H9 (cell line): ENCODE measurements at regions not wholly inside any gene's neighbourhood (a gene's known extent, or its start where the extent isn't known, plus 50 kb on each side); places are given as distances from the start of the nearest gene placed in this dataset.

Source experiments
- DNase-seq: peaks from one replicate; pipeline ENCODE4 v3.0.0-alpha.2; 2017
- H2AFZ ChIP-seq: one replicate; pipeline ENCODE4 v1.6.1; 2013; ENCODE audit warnings: mild to moderate bottlenecking, low read length, control low read depth, moderate library complexity
- H2AK5ac ChIP-seq: 2 replicates; pipeline ENCODE4 v1.6.1; 2013; ENCODE audit warnings: low read length, control low read depth, mixed read lengths; ENCODE audit not compliant: insufficient read length
- H2BK120ac ChIP-seq: one replicate; pipeline ENCODE4 v1.6.1; 2013; ENCODE audit warnings: low read depth, mild to moderate bottlenecking, low read length, control low read depth, inconsistent platforms; ENCODE audit not compliant: poor library complexity, severe bottlenecking
- H2BK12ac ChIP-seq: 2 replicates; pipeline ENCODE4 v1.6.1; 2013; ENCODE audit warnings: low read length, control low read depth, mixed read lengths, low read depth; ENCODE audit not compliant: insufficient read length
- H2BK15ac ChIP-seq: 2 replicates; pipeline ENCODE4 v1.6.1; 2013; ENCODE audit warnings: low read depth, low read length, control low read depth
- H2BK20ac ChIP-seq: one replicate; pipeline ENCODE4 v1.6.1; 2013; ENCODE audit warnings: low read depth, mild to moderate bottlenecking, low read length, control low read depth, inconsistent platforms; ENCODE audit not compliant: poor library complexity, severe bottlenecking
- H2BK5ac ChIP-seq: 2 replicates; pipeline ENCODE4 v1.6.1; 2013; ENCODE audit warnings: low read length, control low read depth, mixed read lengths; ENCODE audit not compliant: insufficient read length
- H3K14ac ChIP-seq: 2 replicates; pipeline ENCODE4 v1.6.1; 2013; ENCODE audit warnings: low read length, control low read depth; ENCODE audit not compliant: insufficient read depth
- H3K18ac ChIP-seq: 2 replicates; pipeline ENCODE4 v1.6.1; 2013; ENCODE audit warnings: low read depth, mild to moderate bottlenecking, mixed read lengths, low read length, control low read depth; ENCODE audit not compliant: insufficient read length
- H3K23ac ChIP-seq: 2 replicates; pipeline ENCODE4 v1.6.1; 2013; ENCODE audit warnings: low read length, control low read depth, mixed read lengths, low read depth; ENCODE audit not compliant: insufficient read length
- H3K23me2 ChIP-seq: 2 replicates; pipeline ENCODE4 v1.6.1; 2013; ENCODE audit warnings: low read depth, mild to moderate bottlenecking, mixed read lengths, low read length, control low read depth; ENCODE audit not compliant: insufficient read length, poor library complexity, severe bottlenecking
- H3K27ac ChIP-seq: 2 replicates; pipeline ENCODE4 v1.5.1; 2013; ENCODE audit warnings: low read length, control low read depth, mixed read lengths, low read depth; ENCODE audit not compliant: insufficient read length
- H3K27me3 ChIP-seq: 2 replicates; pipeline ENCODE4 v1.6.1; 2013; ENCODE audit warnings: low read length, control low read depth, inconsistent platforms; ENCODE audit not compliant: insufficient read depth
- H3K4ac ChIP-seq: 2 replicates; pipeline ENCODE4 v1.6.1; 2013; ENCODE audit warnings: low read depth, mild to moderate bottlenecking, control low read depth, inconsistent platforms, low read length, moderate library complexity
- H3K4me1 ChIP-seq: 2 replicates; pipeline ENCODE4 v1.6.1; 2013; ENCODE audit warnings: low read length, control low read depth, inconsistent platforms; ENCODE audit not compliant: insufficient read depth
- H3K4me2 ChIP-seq: 2 replicates; pipeline ENCODE4 v1.6.1; 2013; ENCODE audit warnings: low read length, control low read depth, mixed read lengths; ENCODE audit not compliant: insufficient read length, insufficient read depth
- H3K56ac ChIP-seq: 2 replicates; pipeline ENCODE4 v1.6.1; 2013; ENCODE audit warnings: low read depth, mild to moderate bottlenecking, mixed read lengths, low read length, control low read depth; ENCODE audit not compliant: insufficient read length
- H3K79me1 ChIP-seq: 2 replicates; pipeline ENCODE4 v1.6.1; 2013; ENCODE audit warnings: low read depth, mild to moderate bottlenecking, moderate library complexity, low read length, control low read depth, inconsistent platforms; ENCODE audit not compliant: insufficient read depth, poor library complexity, severe bottlenecking
- H3K79me2 ChIP-seq: 2 replicates; pipeline ENCODE4 v1.6.1; 2013; ENCODE audit warnings: low read length, control low read depth, inconsistent platforms; ENCODE audit not compliant: insufficient read depth
- H3K9ac ChIP-seq: 2 replicates; pipeline ENCODE4 v1.6.1; 2013; ENCODE audit warnings: low read length, control low read depth, mixed read lengths; ENCODE audit not compliant: insufficient read length; ENCODE audit errors: extremely low read depth
- H3K9me3 ChIP-seq: one replicate; pipeline ENCODE4 v1.6.1; 2013; ENCODE audit warnings: low read depth, low read length, inconsistent platforms; ENCODE audit not compliant: control insufficient read depth
- H3T11ph ChIP-seq: one replicate; pipeline ENCODE4 v1.6.1; 2013; ENCODE audit warnings: mild to moderate bottlenecking, low read length, control low read depth, inconsistent platforms
- H4K20me1 ChIP-seq: one replicate; pipeline ENCODE4 v1.6.1; 2013; ENCODE audit not compliant: control insufficient read depth, insufficient read length, insufficient read depth
- H4K5ac ChIP-seq: 2 replicates; pipeline ENCODE4 v1.6.1; 2013; ENCODE audit warnings: low read depth, mild to moderate bottlenecking, mixed read lengths, low read length, control low read depth; ENCODE audit not compliant: insufficient read length
- H4K8ac ChIP-seq: replicated peaks from 2 replicates; pipeline ENCODE4 v1.6.1; 2013; ENCODE audit warnings: low read length, control low read depth, mixed read lengths, low read depth; ENCODE audit not compliant: insufficient read length
- H4K91ac ChIP-seq: 2 replicates; pipeline ENCODE4 v1.6.1; 2013; ENCODE audit warnings: low read depth, mild to moderate bottlenecking, moderate library complexity, mixed read lengths, low read length, control low read depth; ENCODE audit not compliant: insufficient read length
- H3K27ac Mint-ChIP-seq, 3 experiments: 2 replicates in 2 of 3; 3 replicates in 1 of 3; pipeline ENCODE4 v1.8.0; 2020 to 2021; ENCODE audit warnings: mixed read lengths in 3 of 3, mild to moderate bottlenecking in 1 of 3, moderate library complexity in 1 of 3
- H3K27me3 Mint-ChIP-seq: 2 replicates; pipeline ENCODE4 v1.8.0; 2021; ENCODE audit warnings: low read depth, mild to moderate bottlenecking, moderate library complexity, mixed read lengths
- H3K36me3 Mint-ChIP-seq, 3 experiments: 2 replicates in 2 of 3; 3 replicates in 1 of 3; pipeline ENCODE4 v1.8.0; 2020 to 2021; ENCODE audit warnings: low read depth in 3 of 3, mixed read lengths in 3 of 3; ENCODE audit not compliant: insufficient read depth in 1 of 3
- H3K4me1 Mint-ChIP-seq, 2 experiments: 2 replicates each; pipeline ENCODE4 v1.8.0; 2020; ENCODE audit warnings: mixed read lengths in 2 of 2
- H3K4me3 Mint-ChIP-seq, 2 experiments: 2 replicates in 1 of 2; 3 replicates in 1 of 2; pipeline ENCODE4 v1.8.0; 2020 to 2021; ENCODE audit warnings: mild to moderate bottlenecking in 2 of 2, mixed read lengths in 2 of 2, moderate library complexity in 1 of 2
- H3K9me3 Mint-ChIP-seq, 2 experiments: 2 replicates in 1 of 2; 3 replicates in 1 of 2; pipeline ENCODE4 v1.8.0; 2020; ENCODE audit warnings: mild to moderate bottlenecking in 2 of 2, mixed read lengths in 2 of 2, moderate library complexity in 1 of 2
- WGBS: extraction: QIAGEN DNeasy Blood & Tissue Kit; methylation state at CpG from one replicate; pipeline ENCODE4 v1.1.7; 2013; ENCODE audit warnings: missing lambda C conversion rate, low lambda C conversion rate, mixed read lengths; ENCODE audit not compliant: insufficient read length; ENCODE audit errors: extremely low coverage; 5-methylcytosine and 5-hydroxymethylcytosine counted together
- TF ChIP-seq, protein P1 (sequence below): fragments of 200-600 bp; sonication (generic); conservative IDR thresholded peaks from 3 replicates; pipeline ENCODE4 v1.8.0; 2021; ENCODE audit warnings: antibody characterized with exemption, mild to moderate bottlenecking

DNA sequence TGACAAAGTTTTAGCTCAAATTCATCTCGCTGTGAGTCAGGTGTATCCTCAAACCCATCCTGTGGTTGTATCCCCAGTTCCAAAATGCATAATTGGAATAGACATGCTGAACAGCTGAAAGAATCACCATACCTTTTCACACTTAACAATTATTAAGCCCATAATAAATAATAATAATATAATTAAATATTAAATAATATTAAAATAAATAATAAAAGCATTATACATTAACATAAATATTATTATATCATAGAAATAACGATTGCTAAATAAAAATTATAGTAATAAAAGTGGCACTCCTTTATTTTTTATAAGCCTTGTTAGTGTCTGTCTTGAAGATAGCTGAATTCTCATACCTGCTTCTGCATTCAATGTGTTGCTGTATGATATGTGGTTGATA lies 257.5 kb upstream of the B3GALT2 start:
- H3K36me3 Mint-ChIP-seq = no peaks in the 10 kb centered on the region
- no peaks in the 10 kb centered on the region for H3K4me1 ChIP-seq
- H4K91ac ChIP-seq = no peak overlapping the region
- H3K9me3 ChIP-seq = no peaks in the 10 kb centered on the region
- no peak overlapping the region for H3K14ac ChIP-seq
- WGBS = no CpG with 5 or more reads among the region's 2 CpGs
- H3K4me2 ChIP-seq = no peak overlapping the region
- no peak overlapping the region for H2BK5ac ChIP-seq
- no peaks in the 10 kb centered on the region for H3K27me3 ChIP-seq
- no peak overlapping the region for H2BK20ac ChIP-seq
- no peaks in the 10 kb centered on the region for H4K20me1 ChIP-seq
- H3K27me3 Mint-ChIP-seq = no peaks in the 10 kb centered on the region
- 0 out of 4 replicates have a peak, but pooled peaks cover under 1 to 6% of the 10 kb centered on the region in 2 experiments for H3K4me1 Mint-ChIP-seq
- TF ChIP-seq, protein P1, sequence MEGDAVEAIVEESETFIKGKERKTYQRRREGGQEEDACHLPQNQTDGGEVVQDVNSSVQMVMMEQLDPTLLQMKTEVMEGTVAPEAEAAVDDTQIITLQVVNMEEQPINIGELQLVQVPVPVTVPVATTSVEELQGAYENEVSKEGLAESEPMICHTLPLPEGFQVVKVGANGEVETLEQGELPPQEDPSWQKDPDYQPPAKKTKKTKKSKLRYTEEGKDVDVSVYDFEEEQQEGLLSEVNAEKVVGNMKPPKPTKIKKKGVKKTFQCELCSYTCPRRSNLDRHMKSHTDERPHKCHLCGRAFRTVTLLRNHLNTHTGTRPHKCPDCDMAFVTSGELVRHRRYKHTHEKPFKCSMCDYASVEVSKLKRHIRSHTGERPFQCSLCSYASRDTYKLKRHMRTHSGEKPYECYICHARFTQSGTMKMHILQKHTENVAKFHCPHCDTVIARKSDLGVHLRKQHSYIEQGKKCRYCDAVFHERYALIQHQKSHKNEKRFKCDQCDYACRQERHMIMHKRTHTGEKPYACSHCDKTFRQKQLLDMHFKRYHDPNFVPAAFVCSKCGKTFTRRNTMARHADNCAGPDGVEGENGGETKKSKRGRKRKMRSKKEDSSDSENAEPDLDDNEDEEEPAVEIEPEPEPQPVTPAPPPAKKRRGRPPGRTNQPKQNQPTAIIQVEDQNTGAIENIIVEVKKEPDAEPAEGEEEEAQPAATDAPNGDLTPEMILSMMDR = no peak
- H3K79me1 ChIP-seq = no peaks in the 10 kb centered on the region
- no peak overlapping the region for H3K9ac ChIP-seq
- H3K18ac ChIP-seq = no peak overlapping the region
- no peak overlapping the region for H3K4me3 Mint-ChIP-seq
- H4K8ac ChIP-seq = no peak overlapping the region
- H3K56ac ChIP-seq = no peak overlapping the region
- no peak overlapping the region for H3K27ac ChIP-seq
- no peak overlapping the region for H2AK5ac ChIP-seq
- no peak overlapping the region for H2BK12ac ChIP-seq
- no peak overlapping the region for H3K23ac ChIP-seq
- H3K4ac ChIP-seq = no peak overlapping the region
- H2BK15ac ChIP-seq = no peak overlapping the region
- H2AFZ ChIP-seq = no peak overlapping the region
- no peaks in the 10 kb centered on the region for H3K23me2 ChIP-seq
- H3K27ac Mint-ChIP-seq = no peak overlapping the region
- no peak overlapping the region for H2BK120ac ChIP-seq
- H3K9me3 Mint-ChIP-seq = peaks cover 2 to 13% of the 10 kb centered on the region in 2 experiments; a peak in 3 of 5 replicates
- H3T11ph ChIP-seq = no peak overlapping the region
- no peak overlapping the region for H4K5ac ChIP-seq
- H3K79me2 ChIP-seq = no peaks in the 10 kb centered on the region
- no peak for DNase-seq
